ENCODE measurements at regions not wholly inside any gene's neighbourhood (a gene's known extent, or its start where the extent isn't known, plus 50 kb on each side); places are given as distances from the start of the nearest gene placed in this dataset.
A peak's percentile ranks its signal among the peaks of the same experiment; 100 is the strongest.

DNA sequence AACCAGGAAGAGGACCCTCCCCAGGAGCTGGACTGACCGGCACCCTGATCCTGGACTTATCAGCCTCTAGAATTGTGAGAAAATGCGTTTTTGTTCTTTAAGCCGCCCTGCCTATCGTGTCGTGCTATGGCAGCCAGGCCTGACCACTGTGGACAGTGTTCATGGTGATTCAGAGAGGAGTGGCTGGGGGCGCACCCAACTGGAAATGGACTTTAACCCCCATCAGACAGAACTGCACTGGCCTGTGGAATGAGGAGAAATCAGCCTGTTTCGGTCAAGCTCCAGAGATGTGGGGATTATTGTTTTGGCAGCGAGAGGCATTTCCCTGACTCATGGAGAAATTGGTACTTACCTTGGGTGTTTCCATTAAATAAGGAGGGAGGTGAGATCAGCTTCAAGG is 1437.8 kb downstream of the BRD1 start:
- Histone ChIP-seq H3K9me3 (peaks cover 0 to 7% (median 0%) of the 10 kb centered on the region in 4 donors), H3K4me3 (no peak overlapping the region), H3K36me3 (no peaks in the 10 kb centered on the region), H3K27ac (no peak overlapping the region), H3K4me1 (no peaks in the 10 kb centered on the region), H3K27me3 (peaks cover 0 to 3% (median 0%) of the 10 kb centered on the region in 3 donors)
- WGBS, 2 donors = 47 to 72% methylated on average over 8 of the region's 8 CpGs
- intact Hi-C loops (cut with DNase I) = no loop called here
- TF ChIP-seq, protein P1, sequence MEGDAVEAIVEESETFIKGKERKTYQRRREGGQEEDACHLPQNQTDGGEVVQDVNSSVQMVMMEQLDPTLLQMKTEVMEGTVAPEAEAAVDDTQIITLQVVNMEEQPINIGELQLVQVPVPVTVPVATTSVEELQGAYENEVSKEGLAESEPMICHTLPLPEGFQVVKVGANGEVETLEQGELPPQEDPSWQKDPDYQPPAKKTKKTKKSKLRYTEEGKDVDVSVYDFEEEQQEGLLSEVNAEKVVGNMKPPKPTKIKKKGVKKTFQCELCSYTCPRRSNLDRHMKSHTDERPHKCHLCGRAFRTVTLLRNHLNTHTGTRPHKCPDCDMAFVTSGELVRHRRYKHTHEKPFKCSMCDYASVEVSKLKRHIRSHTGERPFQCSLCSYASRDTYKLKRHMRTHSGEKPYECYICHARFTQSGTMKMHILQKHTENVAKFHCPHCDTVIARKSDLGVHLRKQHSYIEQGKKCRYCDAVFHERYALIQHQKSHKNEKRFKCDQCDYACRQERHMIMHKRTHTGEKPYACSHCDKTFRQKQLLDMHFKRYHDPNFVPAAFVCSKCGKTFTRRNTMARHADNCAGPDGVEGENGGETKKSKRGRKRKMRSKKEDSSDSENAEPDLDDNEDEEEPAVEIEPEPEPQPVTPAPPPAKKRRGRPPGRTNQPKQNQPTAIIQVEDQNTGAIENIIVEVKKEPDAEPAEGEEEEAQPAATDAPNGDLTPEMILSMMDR (IDR thresholded peaks at IDR 0.05) = no peak
- no peak for TF ChIP-seq EP300 (IDR thresholded peaks at IDR 0.05)
- no peak for TF ChIP-seq POLR2A (IDR thresholded peaks at IDR 0.05)
- DNase-seq = peak; percentile 40

DNA sequence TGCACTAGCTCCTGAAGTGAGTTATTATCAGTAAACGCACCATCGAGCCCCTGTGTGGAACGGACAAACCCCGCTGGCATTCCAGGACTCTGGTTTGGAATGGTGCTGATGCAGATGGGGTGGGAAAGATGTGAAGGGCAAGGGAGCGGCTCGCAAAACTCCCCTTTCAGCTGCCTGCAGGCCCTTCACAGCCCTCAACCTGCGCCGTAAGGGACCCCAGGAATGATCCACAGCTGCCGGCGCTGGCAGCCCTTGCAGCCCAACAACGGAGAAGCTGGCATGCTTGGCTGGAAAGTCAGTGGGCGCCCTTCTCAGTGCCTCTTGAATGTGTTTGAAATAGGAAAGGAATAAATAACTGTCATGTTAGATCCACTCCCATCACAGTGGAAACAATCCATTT is 1445.5 kb downstream of the BRD1 start:
- Histone ChIP-seq H3K36me3 (no peaks in the 10 kb centered on the region), H3K27ac (no peak overlapping the region), H3K9me3 (peaks cover 0 to 9% (median 0%) of the 10 kb centered on the region in 4 donors), H3K27me3 (peaks cover 0 to 11% (median 0%) of the 10 kb centered on the region in 3 donors), H3K4me1 (no peaks in the 10 kb centered on the region), H3K4me3 (no peak overlapping the region)
- intact Hi-C loops (cut with DNase I) = no loop called here
- 82 to 89% methylated on average over 12 of the region's 12 CpGs for WGBS, 2 donors
- TF ChIP-seq POLR2A (IDR thresholded peaks at IDR 0.05) (no peak), EP300 (IDR thresholded peaks at IDR 0.05) (no peak), POLR2AphosphoS5 (IDR thresholded peaks at IDR 0.05) (no peak)
- TF ChIP-seq, protein P1 (IDR thresholded peaks at IDR 0.05) = no peak
- DNase-seq = peak; percentile 27

DNA sequence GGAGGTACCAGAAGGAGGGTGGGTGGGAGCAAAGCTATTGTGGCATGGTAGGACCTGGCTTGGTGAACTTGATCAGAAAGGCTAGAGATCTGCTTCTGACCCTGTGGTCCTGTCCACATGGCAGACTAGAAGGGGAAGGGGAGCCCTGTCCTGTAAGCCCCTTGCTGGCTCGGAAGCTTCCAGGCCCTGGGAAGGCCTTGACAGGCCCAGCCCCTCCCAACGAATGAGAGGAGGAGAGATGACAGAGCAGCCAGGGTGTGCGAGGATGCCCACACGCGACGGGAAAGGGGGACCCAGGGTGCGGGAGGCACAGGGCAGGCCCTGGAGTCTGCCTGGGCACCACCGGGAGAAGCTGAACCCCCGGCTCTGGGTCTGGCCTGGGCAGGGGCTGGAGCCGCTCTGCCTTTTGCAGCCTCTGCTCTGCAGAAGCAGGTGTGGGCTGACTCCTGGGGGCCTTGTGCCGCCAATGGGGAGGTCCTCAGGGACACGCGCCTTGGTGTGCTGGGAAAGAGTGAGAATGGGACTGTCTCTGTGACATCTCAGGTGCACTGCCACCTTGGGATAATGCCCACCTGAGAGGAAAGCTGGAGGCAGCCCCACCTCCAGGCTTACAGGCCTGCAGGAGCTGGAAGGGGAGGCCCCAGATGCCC is 1447.5 kb downstream of the BRD1 start:
- intact Hi-C loops (cut with DNase I) = no loop called here
- Histone ChIP-seq H3K36me3 (no peaks in the 10 kb centered on the region), H3K4me3 (no peak overlapping the region), H3K4me1 (no peaks in the 10 kb centered on the region), H3K27me3 (peaks cover 0 to 13% (median 0%) of the 10 kb centered on the region in 3 donors), H3K27ac (no peak overlapping the region), H3K9me3 (peaks cover 0 to 5% (median 0%) of the 10 kb centered on the region in 4 donors)
- TF ChIP-seq, protein P1 (IDR thresholded peaks at IDR 0.05) = no peak
- TF ChIP-seq POLR2A (IDR thresholded peaks at IDR 0.05) = no peak
- no peak for TF ChIP-seq POLR2AphosphoS5 (IDR thresholded peaks at IDR 0.05)
- TF ChIP-seq EP300 (IDR thresholded peaks at IDR 0.05) = no peak
- DNase-seq = peak; percentile 26
- WGBS, 2 donors = 93 to 95% methylated on average over 13 of the region's 13 CpGs

DNA sequence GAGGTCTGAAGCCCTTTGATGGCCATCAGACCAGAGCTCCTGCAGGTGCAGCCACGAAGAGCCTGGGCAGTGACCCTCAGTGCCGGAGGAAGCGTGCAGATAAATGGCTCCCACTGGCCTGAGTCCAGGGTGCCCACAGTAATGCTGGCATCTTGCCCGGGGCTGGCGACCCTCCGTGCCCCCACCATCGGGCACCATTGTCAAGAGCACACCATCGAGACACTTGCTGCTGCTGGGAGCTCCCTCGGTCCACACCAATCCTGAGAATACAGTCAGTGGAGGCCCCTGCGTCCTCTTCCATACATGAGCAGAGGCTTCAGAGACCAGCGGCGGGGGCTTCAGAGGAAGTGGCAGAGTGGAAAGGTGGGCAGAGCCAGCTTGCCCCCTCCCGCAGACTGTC is 1448.3 kb downstream of the BRD1 start:
- intact Hi-C loops (cut with DNase I) = no loop called here
- 89 to 91% methylated on average over 13 of the region's 13 CpGs for WGBS, 2 donors

More for the DNA sequence above, 1448.3 kb downstream of the BRD1 start:
- H3K4me3 ChIP-seq = no peak overlapping the region
- H3K36me3 ChIP-seq = no peaks in the 10 kb centered on the region
- no peaks in the 10 kb centered on the region for H3K9me3 ChIP-seq
- peaks cover 0 to 13% (median 0%) of the 10 kb centered on the region in 3 donors for H3K27me3 ChIP-seq
- DNase-seq = peak; percentile 54
- H3K4me1 ChIP-seq = no peaks in the 10 kb centered on the region
- H3K27ac ChIP-seq = no peak overlapping the region
- TF ChIP-seq, protein P1 (IDR thresholded peaks at IDR 0.05) = no peak
- TF ChIP-seq EP300 (IDR thresholded peaks at IDR 0.05) = no peak
- TF ChIP-seq POLR2AphosphoS5 (IDR thresholded peaks at IDR 0.05) = no peak
- no peak for TF ChIP-seq POLR2A (IDR thresholded peaks at IDR 0.05)
